CD8-positive, alpha-beta memory T cell (primary cell): ENCODE measurements at regions not wholly inside any gene's neighbourhood (a gene's known extent, or its start where the extent isn't known, plus 50 kb on each side); places are given as distances from the start of the nearest gene placed in this dataset.

Experiments used
- CTCF ChIA-PET: fragments of 350-600 bp; sonication (Branson Sonifier 250); formaldehyde crosslinking; loops from one replicate; lab custom pipeline; 2021; ENCODE audit warnings: antibody characterized with exemption; lab: Charles Lee
- POLR2A ChIA-PET: fragments of 350-600 bp; sonication (Branson Sonifier 250); formaldehyde crosslinking; loops from one replicate; lab custom pipeline; 2021; ENCODE audit warnings: antibody characterized with exemption; lab: Charles Lee
- DNase-seq, 5 donors: peaks; one replicate each; pipeline versions ENCODE4 v3.0.0 to v3.0.0-alpha.2; 2020 to 2022; ENCODE audit warnings: mixed read lengths in 1 of 5
- H3K27ac ChIP-seq: one replicate; pipeline ENCODE4 v1.7.0; 2013; ENCODE audit warnings: low read depth, mild to moderate bottlenecking, low read length, moderate library complexity
- H3K27me3 ChIP-seq: 2 replicates; pipeline ENCODE4 v1.7.0; 2013; ENCODE audit warnings: low read length, mild to moderate bottlenecking; ENCODE audit not compliant: insufficient read depth, poor library complexity, severe bottlenecking
- H3K36me3 ChIP-seq: 2 replicates; pipeline ENCODE4 v1.7.0; 2013; ENCODE audit warnings: mild to moderate bottlenecking, low read length, moderate library complexity; ENCODE audit not compliant: insufficient read depth
- H3K4me1 ChIP-seq: 2 replicates; pipeline ENCODE4 v1.7.0; 2013; ENCODE audit warnings: mild to moderate bottlenecking, low read length, moderate library complexity; ENCODE audit not compliant: insufficient read depth
- H3K4me3 ChIP-seq: 2 replicates; pipeline ENCODE4 v1.7.0; 2013; ENCODE audit warnings: mild to moderate bottlenecking, low read length
- H3K9me3 ChIP-seq: 2 replicates; pipeline ENCODE4 v1.7.0; 2013; ENCODE audit warnings: mild to moderate bottlenecking, low read length
- H3K27ac Mint-ChIP-seq, 8 donors: one replicate each; pipeline ENCODE4 v1.8.0; 2020 to 2021; ENCODE audit warnings: mixed read lengths in 8 of 8, mild to moderate bottlenecking in 6 of 8, inconsistent platforms in 3 of 8, moderate library complexity in 3 of 8
- H3K27me3 Mint-ChIP-seq, 2 donors: one replicate each; pipeline ENCODE4 v1.8.0; 2020 to 2021; ENCODE audit warnings: mixed read lengths in 2 of 2, mild to moderate bottlenecking in 1 of 2, moderate library complexity in 1 of 2
- H3K36me3 Mint-ChIP-seq, 3 donors: one replicate each; pipeline ENCODE4 v1.8.0; 2020 to 2021; ENCODE audit warnings: mixed read lengths in 3 of 3, inconsistent platforms in 1 of 3, mild to moderate bottlenecking in 1 of 3
- H3K4me1 Mint-ChIP-seq, 3 donors: one replicate each; pipeline ENCODE4 v1.8.0; 2020 to 2021; ENCODE audit warnings: mixed read lengths in 3 of 3, inconsistent platforms in 1 of 3, mild to moderate bottlenecking in 1 of 3
- H3K4me3 Mint-ChIP-seq, 7 donors: one replicate each; pipeline ENCODE4 v1.8.0; 2020 to 2021; ENCODE audit warnings: mixed read lengths in 7 of 7, mild to moderate bottlenecking in 6 of 7, moderate library complexity in 4 of 7, inconsistent platforms in 2 of 7
- H3K9me3 Mint-ChIP-seq, 5 donors: one replicate each; pipeline ENCODE4 v1.8.0; 2020 to 2022; ENCODE audit warnings: mixed read lengths in 5 of 5, mild to moderate bottlenecking in 3 of 5, moderate library complexity in 2 of 5, inconsistent platforms in 1 of 5

DNA sequence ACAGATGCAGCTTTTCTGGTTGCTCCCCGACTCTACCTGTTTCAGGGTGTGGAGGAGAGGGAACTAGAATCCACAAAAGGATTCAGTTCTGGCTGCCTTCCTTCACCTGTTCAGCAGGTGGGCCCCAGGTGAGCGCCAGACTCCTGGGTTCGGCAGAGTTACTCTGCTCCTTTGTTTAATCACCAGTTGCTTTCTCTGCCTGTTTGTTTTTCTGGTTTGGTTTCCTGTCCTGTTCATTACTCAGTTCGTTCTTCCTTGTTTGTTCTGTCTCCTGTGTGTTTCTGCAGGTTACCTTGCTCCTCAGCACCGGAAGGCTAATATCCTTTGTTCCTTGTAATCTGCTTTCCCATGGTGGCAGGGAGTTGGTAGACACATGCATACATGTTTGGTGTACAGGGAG, 508.5 kb upstream of the ATP11B start:
- no peaks in the 10 kb centered on the region for H3K4me1 Mint-ChIP-seq
- Histone ChIP-seq H3K4me3 (no peak overlapping the region), H3K4me1 (no peaks in the 10 kb centered on the region), H3K27me3 (no peaks in the 10 kb centered on the region), H3K36me3 (no peaks in the 10 kb centered on the region), H3K9me3 (no peaks in the 10 kb centered on the region), H3K27ac (no peak overlapping the region)
- H3K9me3 Mint-ChIP-seq: no peaks in the 10 kb centered on the region
- H3K36me3 Mint-ChIP-seq: no peaks in the 10 kb centered on the region
- no peak overlapping the region for H3K4me3 Mint-ChIP-seq
- no peaks in the 10 kb centered on the region for H3K27me3 Mint-ChIP-seq
- POLR2A ChIA-PET: no interaction called here
- CTCF ChIA-PET: no interaction called here
- H3K27ac Mint-ChIP-seq: no peak overlapping the region
- no peak for DNase-seq

DNA sequence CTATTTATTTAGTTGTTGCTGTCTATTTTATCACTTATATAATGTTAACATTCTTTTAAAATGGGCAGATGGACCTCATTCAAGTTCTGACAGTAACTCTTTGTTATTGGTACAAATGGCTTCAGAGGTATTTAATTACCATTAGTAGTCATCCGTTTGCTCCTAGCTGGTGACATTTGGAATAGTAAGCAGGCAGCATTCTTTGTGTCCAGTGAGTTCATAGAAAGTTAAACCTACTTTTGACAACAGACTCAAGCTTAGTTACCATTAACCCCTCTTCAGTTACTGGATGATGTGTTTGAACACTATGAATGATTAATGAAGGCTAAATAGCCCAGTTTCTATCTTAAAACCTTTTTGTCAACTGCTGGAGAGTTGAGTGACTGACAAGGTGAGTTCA, 500.7 kb upstream of the ATP11B start:
- DNase-seq: no peak
- Histone ChIP-seq H3K27ac (no peak overlapping the region), H3K27me3 (no peaks in the 10 kb centered on the region), H3K4me3 (no peak overlapping the region), H3K36me3 (no peaks in the 10 kb centered on the region), H3K4me1 (no peaks in the 10 kb centered on the region), H3K9me3 (no peaks in the 10 kb centered on the region)
- Mint-ChIP-seq H3K4me3 (no peak overlapping the region), H3K27ac (no peak overlapping the region), H3K4me1 (no peaks in the 10 kb centered on the region), H3K27me3 (no peaks in the 10 kb centered on the region), H3K9me3 (no peaks in the 10 kb centered on the region), H3K36me3 (no peaks in the 10 kb centered on the region)
- ChIA-PET POLR2A (no interaction called here), CTCF (no interaction called here)

GRCh38 chr3:182294256-182294655, 499.0 kb upstream of the ATP11B start:
- no peaks in the 10 kb centered on the region for H3K36me3 Mint-ChIP-seq
- Histone ChIP-seq H3K9me3 (no peaks in the 10 kb centered on the region), H3K4me3 (no peak overlapping the region), H3K4me1 (no peaks in the 10 kb centered on the region), H3K27ac (no peak overlapping the region), H3K27me3 (no peaks in the 10 kb centered on the region), H3K36me3 (no peaks in the 10 kb centered on the region)
- ChIA-PET CTCF (interaction anchor here (0.5 kb wide), 1 partner anchor 213 kb away, joined by 4 read pairs; no protein-coding TSS in a partner anchor), POLR2A (no interaction called here)
- peaks cover 0 to 2% (median 0%) of the 10 kb centered on the region in 5 donors for H3K9me3 Mint-ChIP-seq
- H3K4me1 Mint-ChIP-seq: no peaks in the 10 kb centered on the region
- H3K27ac Mint-ChIP-seq: no peak overlapping the region
- no peaks in the 10 kb centered on the region for H3K27me3 Mint-ChIP-seq
- H3K4me3 Mint-ChIP-seq: no peak overlapping the region
- DNase-seq: no peak

- H3K9me3 Mint-ChIP-seq: peaks cover 0 to 2% (median 0%) of the 10 kb centered on the region in 5 donors
- no peak overlapping the region for H3K4me3 Mint-ChIP-seq
These were observed 498.6 kb upstream of the ATP11B start for GRCh38 chr3:182294696-182295095.

DNA sequence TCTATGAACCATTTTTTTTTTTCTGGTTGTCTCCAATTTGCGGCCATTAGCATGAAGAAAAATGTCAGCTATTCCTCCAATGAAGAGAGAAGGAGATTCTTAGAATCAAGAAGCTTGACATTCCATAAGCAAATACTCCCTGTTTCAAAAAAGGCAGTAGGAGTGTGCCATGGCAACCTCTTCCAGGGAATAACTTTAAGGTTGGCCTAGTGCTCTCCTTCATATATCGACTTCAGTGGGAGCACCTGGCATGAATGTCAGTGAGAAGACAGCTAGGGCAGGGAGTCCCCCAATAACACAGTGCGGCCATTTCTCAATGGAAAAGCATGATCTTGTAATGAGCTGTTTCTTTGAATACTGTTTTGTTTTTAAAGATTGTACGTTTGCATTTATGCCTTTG, 493.0 kb upstream of the ATP11B start:
- CTCF ChIA-PET: no interaction called here
- no peaks in the 10 kb centered on the region for H3K27me3 ChIP-seq
- no peak for DNase-seq
- no peaks in the 10 kb centered on the region for H3K4me1 ChIP-seq
- H3K36me3 ChIP-seq: no peaks in the 10 kb centered on the region
- no peaks in the 10 kb centered on the region for H3K4me1 Mint-ChIP-seq
- no peak overlapping the region for H3K4me3 Mint-ChIP-seq
- peaks cover 0 to 4% (median 2%) of the 10 kb centered on the region in 5 donors for H3K9me3 Mint-ChIP-seq
- H3K36me3 Mint-ChIP-seq: no peaks in the 10 kb centered on the region
- no peak overlapping the region for H3K4me3 ChIP-seq
- no peak overlapping the region for H3K27ac Mint-ChIP-seq
- H3K27ac ChIP-seq: no peak overlapping the region
- H3K9me3 ChIP-seq: no peaks in the 10 kb centered on the region
- POLR2A ChIA-PET: no interaction called here
- no peaks in the 10 kb centered on the region for H3K27me3 Mint-ChIP-seq

More at GRCh38 chr3:182294696-182295095, 498.6 kb upstream of the ATP11B start:
- CTCF ChIA-PET: no interaction called here
- POLR2A ChIA-PET: no interaction called here
- Histone ChIP-seq H3K36me3 (no peaks in the 10 kb centered on the region), H3K4me1 (no peaks in the 10 kb centered on the region), H3K27ac (no peak overlapping the region), H3K9me3 (no peaks in the 10 kb centered on the region), H3K4me3 (no peak overlapping the region), H3K27me3 (no peaks in the 10 kb centered on the region)
- Mint-ChIP-seq H3K27me3 (no peaks in the 10 kb centered on the region), H3K4me1 (no peaks in the 10 kb centered on the region), H3K36me3 (no peaks in the 10 kb centered on the region), H3K27ac (no peak overlapping the region)
- no peak for DNase-seq

- no peaks in the 10 kb centered on the region for H3K27me3 ChIP-seq
- DNase-seq: no peak
- Mint-ChIP-seq H3K4me3 (no peak overlapping the region), H3K27ac (no peak overlapping the region), H3K4me1 (no peaks in the 10 kb centered on the region), H3K36me3 (no peaks in the 10 kb centered on the region), H3K9me3 (peaks cover 0 to 4% (median 2%) of the 10 kb centered on the region in 5 donors), H3K27me3 (no peaks in the 10 kb centered on the region)
- no peaks in the 10 kb centered on the region for H3K4me1 ChIP-seq
- no peaks in the 10 kb centered on the region for H3K36me3 ChIP-seq
- H3K9me3 ChIP-seq: no peaks in the 10 kb centered on the region
- no peak overlapping the region for H3K27ac ChIP-seq
- no peak overlapping the region for H3K4me3 ChIP-seq
- ChIA-PET POLR2A (no interaction called here), CTCF (no interaction called here)
These were observed 490.1 kb upstream of the ATP11B start for GRCh38 chr3:182303169-182303568.

DNA sequence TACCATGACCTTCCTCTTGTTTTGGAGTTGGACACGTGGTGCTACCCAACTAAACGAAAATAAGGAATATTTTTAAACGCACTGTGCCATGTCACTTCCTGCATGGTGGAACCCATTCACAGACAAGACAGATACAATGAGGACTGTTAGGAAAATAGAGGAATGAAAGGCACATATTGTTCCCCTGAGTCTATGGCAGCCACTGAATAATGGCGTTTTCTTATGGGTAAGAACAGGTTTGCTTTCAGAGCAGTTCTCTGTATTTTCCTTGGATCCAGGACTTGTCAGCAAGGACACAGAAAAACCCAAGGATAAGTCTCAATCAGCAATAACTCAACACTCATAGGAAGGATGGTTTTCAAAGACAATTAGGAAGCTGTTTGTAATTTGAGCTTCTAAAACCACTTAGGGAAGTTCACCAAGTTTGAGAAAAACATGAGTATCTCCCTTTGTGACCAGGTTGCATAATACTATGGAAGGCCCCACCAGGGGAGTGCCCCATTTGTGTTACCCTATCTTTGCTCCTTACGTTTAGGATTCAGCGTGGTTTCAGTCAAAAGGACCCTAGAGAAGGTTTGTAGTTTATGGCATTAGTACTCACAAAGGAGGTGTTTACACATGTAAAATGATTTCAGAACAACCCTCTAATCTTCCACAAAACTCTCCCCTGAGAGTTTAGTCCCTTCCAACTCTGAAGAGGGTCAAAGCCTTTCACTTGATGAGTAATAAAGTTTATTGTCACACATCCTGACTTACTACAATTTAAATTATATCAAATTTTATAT, 487.2 kb upstream of the ATP11B start:
- Histone ChIP-seq H3K27ac (no peak overlapping the region), H3K4me3 (no peak overlapping the region), H3K4me1 (no peaks in the 10 kb centered on the region), H3K9me3 (no peaks in the 10 kb centered on the region), H3K27me3 (no peaks in the 10 kb centered on the region), H3K36me3 (no peaks in the 10 kb centered on the region)
- DNase-seq: no peak
- Mint-ChIP-seq H3K4me1 (no peaks in the 10 kb centered on the region), H3K4me3 (no peak overlapping the region), H3K9me3 (peaks cover 0 to 7% (median 2%) of the 10 kb centered on the region in 5 donors), H3K27me3 (no peaks in the 10 kb centered on the region), H3K27ac (no peak overlapping the region), H3K36me3 (no peaks in the 10 kb centered on the region)
- ChIA-PET CTCF (no interaction called here), POLR2A (no interaction called here)

DNA sequence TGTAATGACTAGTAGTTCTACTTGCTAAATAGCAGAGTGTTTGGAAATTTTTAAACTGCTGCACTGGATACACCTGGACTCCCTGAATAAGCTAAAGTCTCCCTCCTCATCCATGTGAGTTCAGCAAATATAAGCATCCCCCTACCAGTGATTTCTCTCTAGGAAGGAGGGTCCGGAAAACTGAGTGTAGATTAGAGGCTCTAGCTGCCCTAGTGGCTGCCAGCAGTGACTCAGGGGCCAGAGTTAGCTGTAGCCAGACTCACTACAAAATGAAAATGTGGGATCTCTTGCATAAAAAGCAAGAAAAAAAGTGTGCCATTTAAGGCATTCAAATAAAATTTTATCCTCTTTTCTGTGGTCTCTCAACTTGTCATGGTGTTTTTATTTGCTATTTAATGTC, 485.0 kb upstream of the ATP11B start:
- Mint-ChIP-seq H3K4me1 (no peaks in the 10 kb centered on the region), H3K27me3 (no peaks in the 10 kb centered on the region), H3K9me3 (peaks cover 0 to 11% (median 2%) of the 10 kb centered on the region in 5 donors), H3K27ac (no peak overlapping the region), H3K36me3 (no peaks in the 10 kb centered on the region), H3K4me3 (no peak overlapping the region)
- Histone ChIP-seq H3K27ac (no peak overlapping the region), H3K4me3 (no peak overlapping the region), H3K4me1 (no peaks in the 10 kb centered on the region), H3K9me3 (no peaks in the 10 kb centered on the region), H3K36me3 (no peaks in the 10 kb centered on the region), H3K27me3 (no peaks in the 10 kb centered on the region)
- no peak for DNase-seq
- ChIA-PET CTCF (no interaction called here), POLR2A (no interaction called here)
